Loucy (cell line): ENCODE measurements at regions not wholly inside any gene's neighbourhood (a gene's known extent, or its start where the extent isn't known, plus 50 kb on each side); places are given as distances from the start of the nearest gene placed in this dataset.
"Not testable (repeated sequence)": the region's sequence is repeated elsewhere in the genome, so short reads cannot be mapped to it uniquely, and the experiment has no call there.

Experiments
- H2AFZ ChIP-seq: fragments of 200-600 bp; sonication (generic); 2 replicates; pipeline ENCODE4 v1.6.0; 2016; ENCODE audit warnings: antibody characterized with exemption, mild to moderate bottlenecking, low read length, moderate library complexity
- H3F3A ChIP-seq: fragments of 200-600 bp; 2 replicates; pipeline ENCODE4 v1.6.0; 2016; ENCODE audit warnings: antibody characterized with exemption, low read depth, mild to moderate bottlenecking
- H3K27me3 ChIP-seq: fragments of 200-600 bp; sonication (generic); 2 replicates; pipeline ENCODE4 v1.6.1; 2014; ENCODE audit warnings: low read length, mild to moderate bottlenecking; ENCODE audit not compliant: insufficient read depth, poor library complexity, severe bottlenecking
- H3K36me3 ChIP-seq: fragments of 200-600 bp; sonication (generic); 2 replicates; pipeline ENCODE4 v1.6.1; 2016; ENCODE audit warnings: low read length; ENCODE audit not compliant: insufficient read depth
- H3K4me1 ChIP-seq: fragments of 200-600 bp; sonication (generic); 2 replicates; pipeline ENCODE4 v1.5.1; 2014; ENCODE audit warnings: low read length, mild to moderate bottlenecking; ENCODE audit not compliant: insufficient read depth, poor library complexity, severe bottlenecking
- H3K4me2 ChIP-seq: fragments of 200-600 bp; sonication (generic); 2 replicates; pipeline ENCODE4 v1.6.0; 2014; ENCODE audit warnings: antibody characterized with exemption, low read length, low read depth, mild to moderate bottlenecking; ENCODE audit not compliant: poor library complexity, severe bottlenecking
- H3K4me3 ChIP-seq: fragments of 200-600 bp; sonication (generic); 2 replicates; pipeline ENCODE4 v1.5.1; 2014; ENCODE audit warnings: low read length, mild to moderate bottlenecking, mixed read lengths; ENCODE audit not compliant: poor library complexity, severe bottlenecking
- H3K79me2 ChIP-seq: fragments of 200-600 bp; sonication (generic); 2 replicates; pipeline ENCODE4 v1.6.1; 2014; ENCODE audit warnings: low read length; ENCODE audit not compliant: insufficient read depth
- H3K9ac ChIP-seq: fragments of 200-600 bp; sonication (generic); 2 replicates; pipeline ENCODE4 v1.6.0; 2014; ENCODE audit warnings: mild to moderate bottlenecking, low read depth, low read length, moderate library complexity; ENCODE audit not compliant: poor library complexity, severe bottlenecking
- H3K9me2 ChIP-seq: fragments of 200-600 bp; sonication (generic); replicated peaks from 2 replicates; pipeline ENCODE4 v1.6.1; 2016; ENCODE audit warnings: low read depth, low read length, mixed read lengths
- H3K9me3 ChIP-seq: fragments of 200-600 bp; sonication (generic); 2 replicates; pipeline ENCODE4 v1.6.1; 2014; ENCODE audit warnings: mild to moderate bottlenecking, antibody characterized with exemption, low read length, low read depth; ENCODE audit not compliant: insufficient read depth
- H4K20me1 ChIP-seq: fragments of 200-600 bp; sonication (generic); 2 replicates; pipeline ENCODE4 v1.6.0; 2014; ENCODE audit warnings: antibody characterized with exemption, low read length, mild to moderate bottlenecking; ENCODE audit not compliant: insufficient read depth, poor library complexity, severe bottlenecking
- EZH2phosphoT487 ChIP-seq: fragments of 200-600 bp; IDR thresholded peaks from 2 replicates; pipeline ENCODE4 v1.6.1; 2018; ENCODE audit warnings: antibody characterized with exemption, mild to moderate bottlenecking, moderate library complexity, borderline replicate concordance
- TF ChIP-seq, protein P1 (sequence below): fragments of 200-600 bp; sonication (generic); conservative IDR thresholded peaks from 2 replicates; pipeline ENCODE4 v1.5.1; 2014; ENCODE audit warnings: mild to moderate bottlenecking, antibody characterized with exemption, low read length

DNA sequence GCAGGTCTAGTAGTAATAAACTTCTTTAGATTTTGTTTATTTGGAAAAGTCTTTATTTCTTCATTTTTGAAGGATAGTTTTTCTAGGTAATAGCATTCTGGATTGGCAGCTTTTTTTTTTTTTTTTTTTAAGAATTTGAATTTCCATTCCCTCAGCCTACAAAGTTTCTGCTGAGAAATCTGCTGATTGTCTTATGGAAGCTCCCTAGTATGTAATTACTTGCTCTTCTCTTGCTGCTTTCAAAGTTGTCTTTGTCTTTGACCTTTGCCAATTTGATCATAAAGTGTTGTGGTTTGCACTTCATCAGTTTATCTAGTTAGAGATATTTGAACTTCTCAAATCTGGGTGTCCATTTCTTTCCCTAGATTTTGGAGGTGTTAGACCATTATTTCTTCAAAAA lies 82.2 kb upstream of the GMDS start:
- Histone ChIP-seq H3K36me3 (no peaks in the 10 kb centered on the region), H3K4me3 (no peak overlapping the region), H3K9me2 (no peaks in the 10 kb centered on the region), H3K9me3 (peaks cover 26% of the 10 kb centered on the region), H4K20me1 (no peaks in the 10 kb centered on the region), H3K4me2 (no peak overlapping the region), H3K79me2 (no peaks in the 10 kb centered on the region), H3K27me3 (no peaks in the 10 kb centered on the region), H3K9ac (no peak overlapping the region), H3F3A (no peaks in the 10 kb centered on the region), H3K4me1 (no peaks in the 10 kb centered on the region), H2AFZ (no peak overlapping the region)
- TF ChIP-seq, protein P1, sequence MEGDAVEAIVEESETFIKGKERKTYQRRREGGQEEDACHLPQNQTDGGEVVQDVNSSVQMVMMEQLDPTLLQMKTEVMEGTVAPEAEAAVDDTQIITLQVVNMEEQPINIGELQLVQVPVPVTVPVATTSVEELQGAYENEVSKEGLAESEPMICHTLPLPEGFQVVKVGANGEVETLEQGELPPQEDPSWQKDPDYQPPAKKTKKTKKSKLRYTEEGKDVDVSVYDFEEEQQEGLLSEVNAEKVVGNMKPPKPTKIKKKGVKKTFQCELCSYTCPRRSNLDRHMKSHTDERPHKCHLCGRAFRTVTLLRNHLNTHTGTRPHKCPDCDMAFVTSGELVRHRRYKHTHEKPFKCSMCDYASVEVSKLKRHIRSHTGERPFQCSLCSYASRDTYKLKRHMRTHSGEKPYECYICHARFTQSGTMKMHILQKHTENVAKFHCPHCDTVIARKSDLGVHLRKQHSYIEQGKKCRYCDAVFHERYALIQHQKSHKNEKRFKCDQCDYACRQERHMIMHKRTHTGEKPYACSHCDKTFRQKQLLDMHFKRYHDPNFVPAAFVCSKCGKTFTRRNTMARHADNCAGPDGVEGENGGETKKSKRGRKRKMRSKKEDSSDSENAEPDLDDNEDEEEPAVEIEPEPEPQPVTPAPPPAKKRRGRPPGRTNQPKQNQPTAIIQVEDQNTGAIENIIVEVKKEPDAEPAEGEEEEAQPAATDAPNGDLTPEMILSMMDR, result no peak
- TF ChIP-seq EZH2phosphoT487, result no peak

DNA sequence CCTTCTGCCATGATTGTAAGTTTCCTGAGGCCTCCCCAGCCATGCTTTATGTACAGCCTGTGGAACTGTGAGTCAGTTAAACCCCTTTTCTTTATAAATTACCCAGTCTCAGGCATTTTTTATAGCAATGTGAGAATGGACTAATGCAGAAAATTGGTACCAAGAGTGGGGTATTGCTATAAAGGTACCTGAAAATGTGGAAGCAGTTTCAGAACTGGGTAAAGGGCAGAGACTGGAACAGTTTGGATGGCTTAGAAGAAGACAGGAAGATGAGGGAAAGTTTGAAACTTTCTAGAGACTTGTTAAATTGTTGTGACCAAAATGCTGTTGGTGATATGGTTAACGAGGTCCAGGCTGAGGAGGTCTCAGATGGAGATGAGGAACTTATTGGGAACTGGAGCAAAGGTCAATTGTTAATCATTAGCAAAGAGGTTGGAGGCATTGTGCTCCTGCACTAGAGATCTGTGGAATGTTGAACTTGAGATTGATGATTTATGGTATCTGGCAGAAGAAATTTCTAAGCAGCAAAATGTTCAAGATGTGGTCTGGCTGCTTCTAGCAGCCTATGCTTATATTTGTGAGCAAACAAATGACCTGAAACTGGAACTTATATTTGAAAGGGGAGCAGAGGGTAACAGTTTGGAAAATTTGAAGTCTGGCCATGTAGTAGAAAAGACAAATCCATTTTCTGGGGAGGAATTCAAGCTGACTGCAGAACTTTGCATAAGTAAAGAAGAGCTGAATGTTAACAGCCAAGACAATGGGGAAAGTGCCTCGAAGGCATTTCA lies 79.0 kb upstream of the GMDS start:
- Histone ChIP-seq H3K36me3 (no peaks in the 10 kb centered on the region), H3K9me3 (peaks cover 14% of the 10 kb centered on the region), H3K27me3 (no peaks in the 10 kb centered on the region), H3K9me2 (no peaks in the 10 kb centered on the region), H4K20me1 (no peaks in the 10 kb centered on the region), H3F3A (no peaks in the 10 kb centered on the region), H3K9ac (no peak overlapping the region), H3K4me1 (no peaks in the 10 kb centered on the region), H2AFZ (no peak overlapping the region), H3K79me2 (no peaks in the 10 kb centered on the region), H3K4me2 (no peak overlapping the region), H3K4me3 (no peak overlapping the region)
- TF ChIP-seq EZH2phosphoT487, result no peak

DNA sequence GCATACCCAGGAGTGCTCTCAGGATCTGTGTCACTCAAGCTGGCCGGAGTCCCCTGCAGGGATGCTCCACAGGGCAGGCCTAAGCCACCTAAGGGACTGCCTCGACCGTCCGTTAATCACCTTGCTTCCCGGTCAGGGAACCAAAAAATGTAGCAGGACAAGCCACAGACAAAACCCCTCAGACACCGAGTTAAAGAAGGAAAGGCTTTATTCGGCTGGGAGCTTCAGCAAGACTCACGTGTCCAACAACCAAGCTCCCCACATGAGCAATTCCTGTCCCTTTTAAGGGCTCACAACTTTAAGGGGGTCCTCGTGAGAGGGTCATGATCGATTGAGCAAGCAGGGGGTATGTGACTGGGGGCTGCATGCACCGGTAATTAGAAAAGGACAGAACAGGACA lies 72.1 kb upstream of the GMDS start:
- not testable (repeated sequence) for H3K79me2 ChIP-seq, H3K9ac ChIP-seq, H3K36me3 ChIP-seq, H3K9me3 ChIP-seq, H3K4me1 ChIP-seq, H3F3A ChIP-seq, H3K4me2 ChIP-seq, H3K27me3 ChIP-seq, H4K20me1 ChIP-seq, H2AFZ ChIP-seq, H3K4me3 ChIP-seq, H3K9me2 ChIP-seq

DNA sequence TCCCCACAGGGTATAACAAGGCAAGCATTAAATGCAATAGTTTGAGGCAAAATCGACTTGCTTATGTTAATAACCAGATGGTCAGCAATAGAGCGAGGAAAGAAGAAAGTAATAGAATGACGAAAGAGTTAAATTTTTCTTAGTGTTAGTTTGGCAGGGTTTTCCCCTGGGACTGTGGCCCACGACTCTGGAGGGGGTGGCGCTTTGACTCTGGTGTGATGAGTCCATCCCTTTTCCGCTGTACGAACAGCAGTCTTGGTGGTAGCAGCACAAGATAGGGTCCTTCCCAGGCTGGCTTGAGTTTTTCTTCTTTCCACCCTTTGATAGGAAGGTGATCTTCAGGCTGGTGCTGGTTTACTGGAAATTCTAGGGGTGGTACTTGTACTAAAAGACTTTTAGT lies 69.2 kb upstream of the GMDS start:
- no peaks in the 10 kb centered on the region; the same call in 1 of the 2 replicates for H3K9me3 ChIP-seq
- no peaks in the 10 kb centered on the region for H3K4me1 ChIP-seq
- H4K20me1 ChIP-seq, result no peaks in the 10 kb centered on the region
- H3K36me3 ChIP-seq, result no peaks in the 10 kb centered on the region
- no peak overlapping the region for H2AFZ ChIP-seq
- H3K9ac ChIP-seq, result no peak overlapping the region
- no peak overlapping the region for H3K4me3 ChIP-seq
- TF ChIP-seq, protein P1, result no peak
- no peak for TF ChIP-seq EZH2phosphoT487
- H3K27me3 ChIP-seq, result no peaks in the 10 kb centered on the region
- H3K79me2 ChIP-seq, result no peaks in the 10 kb centered on the region
- H3K9me2 ChIP-seq, result no peaks in the 10 kb centered on the region
- H3F3A ChIP-seq, result no peaks in the 10 kb centered on the region
- H3K4me2 ChIP-seq, result no peak overlapping the region
